KMS-11 (cell line): ENCODE measurements at regions not wholly inside any gene's neighbourhood (a gene's known extent, or its start where the extent isn't known, plus 50 kb on each side); places are given as distances from the start of the nearest gene placed in this dataset.
A peak's percentile ranks its signal among the peaks of the same experiment; 100 is the strongest.

Experiments used
- H2AFZ ChIP-seq: fragments of 200-600 bp; sonication (generic); 2 replicates; pipeline ENCODE4 v1.6.1; 2016; ENCODE audit warnings: antibody characterized with exemption, mixed run types, low read depth
- H3K27ac ChIP-seq: fragments of 200-600 bp; sonication (generic); 2 replicates; pipeline ENCODE4 v1.6.1; 2016; ENCODE audit warnings: mild to moderate bottlenecking, mixed run types
- H3K27me3 ChIP-seq: fragments of 200-600 bp; sonication (generic); 2 replicates; pipeline ENCODE4 v1.6.1; 2017; ENCODE audit warnings: mild to moderate bottlenecking, low read depth, mixed run types, moderate library complexity; ENCODE audit not compliant: insufficient read depth
- H3K36me3 ChIP-seq: fragments of 200-600 bp; sonication (generic); 2 replicates; pipeline ENCODE4 v1.6.1; 2017; ENCODE audit warnings: mild to moderate bottlenecking, mixed run types; ENCODE audit not compliant: insufficient read depth
- H3K4me1 ChIP-seq: fragments of 200-600 bp; sonication (generic); 2 replicates; pipeline ENCODE4 v1.6.1; 2016; ENCODE audit warnings: mild to moderate bottlenecking, low read depth, mixed run types; ENCODE audit not compliant: poor library complexity, severe bottlenecking
- H3K4me2 ChIP-seq: fragments of 200-600 bp; sonication (generic); 2 replicates; pipeline ENCODE4 v1.7.0; 2016; ENCODE audit warnings: mild to moderate bottlenecking, mixed run types
- H3K4me3 ChIP-seq: fragments of 200-600 bp; sonication (generic); IDR thresholded peaks from 2 replicates; pipeline ENCODE4 v1.6.1; 2017; ENCODE audit warnings: low read depth, low read length, mixed read lengths; ENCODE audit not compliant: insufficient read depth
- H3K79me2 ChIP-seq: fragments of 200-600 bp; sonication (generic); 2 replicates; pipeline ENCODE4 v1.6.1; 2016; ENCODE audit warnings: low read depth, mixed run types; ENCODE audit not compliant: insufficient read depth
- H3K9ac ChIP-seq: fragments of 200-600 bp; sonication (generic); 2 replicates; pipeline ENCODE4 v1.6.1; 2016; ENCODE audit warnings: mild to moderate bottlenecking, mixed run types
- H4K20me1 ChIP-seq: fragments of 200-600 bp; sonication (generic); 2 replicates; pipeline ENCODE4 v1.6.1; 2016; ENCODE audit warnings: mild to moderate bottlenecking, mixed run types; ENCODE audit not compliant: insufficient read depth
- CTCF ChIP-seq: fragments of 200-600 bp; sonication (generic); conservative IDR thresholded peaks from 2 replicates; pipeline ENCODE4 v1.6.1; 2017; ENCODE audit warnings: low read depth, mild to moderate bottlenecking, antibody characterized with exemption, low read length, moderate library complexity, mixed read lengths

GRCh38 chr5:89353837-89354551 is 471.0 kb upstream of the MEF2C start:
- TF ChIP-seq CTCF: no peak
- peaks cover 57% of the 10 kb centered on the region for H3K4me1 ChIP-seq
- H3K4me3 ChIP-seq: no peak overlapping the region
- H4K20me1 ChIP-seq: no peaks in the 10 kb centered on the region
- peak overlapping the region; percentile 46 for H2AFZ ChIP-seq
- H3K9ac ChIP-seq: no peak overlapping the region
- H3K27me3 ChIP-seq: no peaks in the 10 kb centered on the region
- no peaks in the 10 kb centered on the region for H3K79me2 ChIP-seq
- H3K36me3 ChIP-seq: no peaks in the 10 kb centered on the region
- peak overlapping the region; percentile 72 for H3K4me2 ChIP-seq
- peak overlapping the region; percentile 50 for H3K27ac ChIP-seq

- H3K4me2 ChIP-seq: no peak overlapping the region
- no peaks in the 10 kb centered on the region for H4K20me1 ChIP-seq
- no peaks in the 10 kb centered on the region for H3K27me3 ChIP-seq
- H3K9ac ChIP-seq: no peak overlapping the region
- no peak for TF ChIP-seq CTCF
- H2AFZ ChIP-seq: no peak overlapping the region
- no peaks in the 10 kb centered on the region for H3K79me2 ChIP-seq
- peaks cover 62% of the 10 kb centered on the region for H3K4me1 ChIP-seq
- H3K27ac ChIP-seq: no peak overlapping the region
- H3K4me3 ChIP-seq: no peak overlapping the region
- no peaks in the 10 kb centered on the region for H3K36me3 ChIP-seq
These were observed 469.0 kb upstream of the MEF2C start for GRCh38 chr5:89351975-89352374.

- H3K36me3 ChIP-seq: no peaks in the 10 kb centered on the region
- H3K79me2 ChIP-seq: no peaks in the 10 kb centered on the region
- peaks cover 65% of the 10 kb centered on the region for H3K4me1 ChIP-seq
- H4K20me1 ChIP-seq: no peaks in the 10 kb centered on the region
- H3K27ac ChIP-seq: no peak overlapping the region
- H2AFZ ChIP-seq: no peak overlapping the region
- H3K27me3 ChIP-seq: no peaks in the 10 kb centered on the region
- H3K9ac ChIP-seq: no peak overlapping the region
- no peak for TF ChIP-seq CTCF
- H3K4me3 ChIP-seq: no peak overlapping the region
- no peak overlapping the region for H3K4me2 ChIP-seq
These were observed 468.2 kb upstream of the MEF2C start for GRCh38 chr5:89351222-89351621.

- H2AFZ ChIP-seq: no peak overlapping the region
- TF ChIP-seq CTCF: no peak
- H3K27me3 ChIP-seq: no peaks in the 10 kb centered on the region
- H3K4me2 ChIP-seq: no peak overlapping the region
- no peak overlapping the region for H3K4me3 ChIP-seq
- no peaks in the 10 kb centered on the region for H3K36me3 ChIP-seq
- H3K27ac ChIP-seq: no peak overlapping the region
- H3K9ac ChIP-seq: no peak overlapping the region
- H4K20me1 ChIP-seq: no peaks in the 10 kb centered on the region
- H3K4me1 ChIP-seq: peaks cover 65% of the 10 kb centered on the region
- no peaks in the 10 kb centered on the region for H3K79me2 ChIP-seq
These were observed 467.7 kb upstream of the MEF2C start for GRCh38 chr5:89350684-89351083.
